WTC11 (cell line): ENCODE measurements at regions not wholly inside any gene's neighbourhood (a gene's known extent, or its start where the extent isn't known, plus 50 kb on each side); places are given as distances from the start of the nearest gene placed in this dataset.

Experiments used
- ATAC-seq: fragments of 200-7000 bp; cut with Tn5 transposase; 2 replicates; pipeline ENCODE4 v1.10.0; 2021; ENCODE audit warnings: mild to moderate bottlenecking, moderate library complexity
- CTCF ChIA-PET: fragments of 300-600 bp; sonication (Branson Sonifier 250); formaldehyde crosslinking; loops from one replicate; lab custom pipeline; 2021; ENCODE audit warnings: antibody characterized with exemption; lab: Charles Lee
- POLR2A ChIA-PET: fragments of 350-600 bp; sonication (Branson Sonifier 250); formaldehyde crosslinking; loops from one replicate; lab custom pipeline; 2021; ENCODE audit warnings: antibody characterized with exemption; lab: Charles Lee
- DNase-seq: peaks from one replicate; pipeline ENCODE4 v3.0.0; 2021; ENCODE audit warnings: low spot score
- H3K27ac Mint-ChIP-seq: 2 replicates; pipeline ENCODE4 v1.8.0; 2021; ENCODE audit warnings: mixed read lengths
- H3K27me3 Mint-ChIP-seq: 2 replicates; pipeline ENCODE4 v1.8.0; 2021; ENCODE audit warnings: low read depth, mild to moderate bottlenecking, moderate library complexity, mixed read lengths
- H3K36me3 Mint-ChIP-seq: 2 replicates; pipeline ENCODE4 v1.8.0; 2021; ENCODE audit warnings: mixed read lengths
- H3K4me1 Mint-ChIP-seq: 2 replicates; pipeline ENCODE4 v1.8.0; 2022; ENCODE audit warnings: mixed read lengths
- H3K4me3 Mint-ChIP-seq: 2 replicates; pipeline ENCODE4 v1.8.0; 2021; ENCODE audit warnings: mild to moderate bottlenecking, moderate library complexity, mixed read lengths
- H3K9me3 Mint-ChIP-seq: 2 replicates; pipeline ENCODE4 v1.8.0; 2021; ENCODE audit warnings: mixed read lengths
- AFF4 ChIP-seq: sonication (generic); formaldehyde crosslinking; IDR thresholded peaks from 2 replicates; pipeline ENCODE4 v1.8.1; 2023; ENCODE audit warnings: mild to moderate bottlenecking, missing genetic modification reagents, borderline replicate concordance
- AR ChIP-seq: fragments of 250-450 bp; sonication (Bioruptor Pico); IDR thresholded peaks from 2 replicates; pipeline ENCODE4 v1.9.0; 2021; ENCODE audit warnings: mild to moderate bottlenecking
- CREB1 ChIP-seq: sonication (generic); formaldehyde crosslinking; IDR thresholded peaks from 2 replicates; pipeline ENCODE4 v1.8.0; 2023; ENCODE audit warnings: mild to moderate bottlenecking, missing genetic modification reagents
- CREM ChIP-seq: sonication (generic); formaldehyde crosslinking; IDR thresholded peaks from 2 replicates; pipeline ENCODE4 v1.8.1; 2022; ENCODE audit warnings: mild to moderate bottlenecking, missing genetic modification reagents, moderate library complexity
- FOXJ3 ChIP-seq: sonication (generic); formaldehyde crosslinking; IDR thresholded peaks from 2 replicates; pipeline ENCODE4 v1.9.0; 2021; ENCODE audit warnings: missing genetic modification reagents, mild to moderate bottlenecking, borderline replicate concordance
- FOXK1 ChIP-seq: sonication (generic); formaldehyde crosslinking; IDR thresholded peaks from 2 replicates; pipeline ENCODE4 v1.8.0; 2022; ENCODE audit warnings: mild to moderate bottlenecking, moderate library complexity, missing genetic modification reagents
- GRHL2 ChIP-seq: fragments of 250-450 bp; sonication (Bioruptor Pico); IDR thresholded peaks from 2 replicates; pipeline ENCODE4 v1.8.0; 2022; ENCODE audit warnings: mild to moderate bottlenecking, moderate library complexity; ENCODE audit not compliant: insufficient replicate concordance, severe bottlenecking
- HMGA2 ChIP-seq: fragments of 250-450 bp; sonication (Bioruptor Pico); IDR thresholded peaks from 2 replicates; pipeline ENCODE4 v1.4.0; 2021; ENCODE audit warnings: mild to moderate bottlenecking, moderate library complexity
- JAZF1 ChIP-seq: fragments of 250-450 bp; sonication (Bioruptor Pico); IDR thresholded peaks from 2 replicates; pipeline ENCODE4 v1.9.0; 2021; ENCODE audit warnings: moderate library complexity, mild to moderate bottlenecking, inconsistent platforms
- OVOL2 ChIP-seq: fragments of 250-450 bp; sonication (Bioruptor Pico); IDR thresholded peaks from 2 replicates; pipeline ENCODE4 v1.9.0; 2021; ENCODE audit warnings: mild to moderate bottlenecking, borderline replicate concordance
- PREB ChIP-seq: sonication (generic); formaldehyde crosslinking; IDR thresholded peaks from 2 replicates; pipeline ENCODE4 v1.8.1; 2022; ENCODE audit warnings: mild to moderate bottlenecking, missing genetic modification reagents, moderate library complexity, borderline replicate concordance
- RELA ChIP-seq: sonication (generic); formaldehyde crosslinking; IDR thresholded peaks from 2 replicates; pipeline ENCODE4 v1.8.1; 2022; ENCODE audit warnings: missing genetic modification reagents, mild to moderate bottlenecking, borderline replicate concordance
- TCF7 ChIP-seq: sonication (generic); formaldehyde crosslinking; IDR thresholded peaks from 2 replicates; pipeline ENCODE4 v1.8.0; 2022; ENCODE audit warnings: mild to moderate bottlenecking, low read depth, missing genetic modification reagents, moderate library complexity
- USF1 ChIP-seq: sonication (generic); formaldehyde crosslinking; IDR thresholded peaks from 2 replicates; pipeline ENCODE4 v1.8.0; 2022; ENCODE audit warnings: mild to moderate bottlenecking, missing genetic modification reagents
- ZNF219 ChIP-seq: sonication (generic); formaldehyde crosslinking; IDR thresholded peaks from 2 replicates; pipeline ENCODE4 v1.8.0; 2023; ENCODE audit warnings: missing genetic modification reagents, mild to moderate bottlenecking, borderline replicate concordance
- ZNF281 ChIP-seq: sonication (generic); formaldehyde crosslinking; IDR thresholded peaks from 2 replicates; pipeline ENCODE4 v1.8.0; 2023; ENCODE audit warnings: mild to moderate bottlenecking, missing genetic modification reagents
- TF ChIP-seq, protein P1 (sequence below): fragments of 250-450 bp; sonication (Bioruptor Pico); IDR thresholded peaks from 2 replicates; pipeline ENCODE4 v1.9.0; 2021; ENCODE audit warnings: mild to moderate bottlenecking
- TF ChIP-seq, protein P2 (sequence below): fragments of 250-450 bp; sonication (Bioruptor Pico); IDR thresholded peaks from 2 replicates; pipeline ENCODE4 v1.9.0; 2021; ENCODE audit warnings: moderate library complexity, mild to moderate bottlenecking, inconsistent platforms, borderline replicate concordance

GRCh38 chr17:56733833-56734232 lies 99.9 kb downstream of the C17orf67 start:
- Mint-ChIP-seq H3K36me3 (no peaks in the 10 kb centered on the region), H3K27me3 (no peaks in the 10 kb centered on the region), H3K27ac (no peak overlapping the region), H3K4me1 (no peaks in the 10 kb centered on the region; the same call in 1 of the 2 replicates), H3K9me3 (peaks cover 5% of the 10 kb centered on the region), H3K4me3 (no peak overlapping the region)
- TF ChIP-seq HMGA2 (CRISPR knock-in tag) (no peak), ZNF219 (CRISPR knock-in tag) (no peak), CREB1 (CRISPR knock-in tag) (no peak), AR (no peak), TCF7 (no peak), FOXJ3 (CRISPR knock-in tag) (no peak), USF1 (no peak), OVOL2 (CRISPR knock-in tag) (no peak), JAZF1 (CRISPR knock-in tag) (no peak), AFF4 (CRISPR knock-in tag) (no peak)
- TF ChIP-seq, protein P1, sequence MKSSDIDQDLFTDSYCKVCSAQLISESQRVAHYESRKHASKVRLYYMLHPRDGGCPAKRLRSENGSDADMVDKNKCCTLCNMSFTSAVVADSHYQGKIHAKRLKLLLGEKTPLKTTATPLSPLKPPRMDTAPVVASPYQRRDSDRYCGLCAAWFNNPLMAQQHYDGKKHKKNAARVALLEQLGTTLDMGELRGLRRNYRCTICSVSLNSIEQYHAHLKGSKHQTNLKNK (CRISPR knock-in tag), result no peak
- TF ChIP-seq, protein P2, sequence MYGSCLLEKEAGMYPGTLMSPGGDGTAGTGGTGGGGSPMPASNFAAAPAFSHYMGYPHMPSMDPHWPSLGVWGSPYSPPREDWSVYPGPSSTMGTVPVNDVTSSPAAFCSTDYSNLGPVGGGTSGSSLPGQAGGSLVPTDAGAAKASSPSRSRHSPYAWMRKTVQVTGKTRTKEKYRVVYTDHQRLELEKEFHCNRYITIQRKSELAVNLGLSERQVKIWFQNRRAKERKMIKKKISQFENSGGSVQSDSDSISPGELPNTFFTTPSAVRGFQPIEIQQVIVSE, result no peak
- DNase-seq (no peak), ATAC-seq (no peak)
- CTCF ChIA-PET, result no interaction called here
- POLR2A ChIA-PET, result no interaction called here

- ATAC-seq, result no peak
- CTCF ChIA-PET, result interaction anchor here (1.6 kb wide), 1 partner anchor 20 kb away, joined by 4 read pairs; no protein-coding TSS in a partner anchor
These were observed 97.9 kb downstream of the C17orf67 start for GRCh38 chr17:56735842-56736241.

More at GRCh38 chr17:56735842-56736241, 97.9 kb downstream of the C17orf67 start:
- peaks cover 6% of the 10 kb centered on the region; the same call in 1 of the 2 replicates for H3K4me1 Mint-ChIP-seq
- no peak overlapping the region for H3K4me3 Mint-ChIP-seq
- H3K9me3 Mint-ChIP-seq, result peaks cover 5% of the 10 kb centered on the region
- TF ChIP-seq ZNF219 (CRISPR knock-in tag) (no peak), ZNF281 (no peak), FOXK1 (CRISPR knock-in tag) (no peak), TCF7 (no peak), GRHL2 (CRISPR knock-in tag) (no peak), CREM (CRISPR knock-in tag) (no peak), PREB (CRISPR knock-in tag) (no peak), RELA (CRISPR knock-in tag) (no peak)
- no peak for DNase-seq
- no peak overlapping the region for H3K27ac Mint-ChIP-seq
- H3K27me3 Mint-ChIP-seq, result no peaks in the 10 kb centered on the region
- POLR2A ChIA-PET, result no interaction called here
- no peaks in the 10 kb centered on the region for H3K36me3 Mint-ChIP-seq
